Left lobe of liver (tissue), 2 donors: ENCODE measurements at regions not wholly inside any gene's neighbourhood (a gene's known extent, or its start where the extent isn't known, plus 50 kb on each side); places are given as distances from the start of the nearest gene placed in this dataset.

Source experiments
- ATAC-seq: fragments of 200-7000 bp; cut with Tn5 transposase; one replicate; pipeline ENCODE4 v1.9.1; 2020; ENCODE audit warnings: mild to moderate bottlenecking, moderate library complexity
- DNase-seq: peaks from one replicate; pipeline ENCODE4 v3.0.0-alpha.2; 2020; ENCODE audit warnings: low spot score
- donor health status: DM: no; HTN: no; CAD: no; lungs with moderate emphysema.
- donor health status: DM: no; HTN: yes; CAD: no.

DNA sequence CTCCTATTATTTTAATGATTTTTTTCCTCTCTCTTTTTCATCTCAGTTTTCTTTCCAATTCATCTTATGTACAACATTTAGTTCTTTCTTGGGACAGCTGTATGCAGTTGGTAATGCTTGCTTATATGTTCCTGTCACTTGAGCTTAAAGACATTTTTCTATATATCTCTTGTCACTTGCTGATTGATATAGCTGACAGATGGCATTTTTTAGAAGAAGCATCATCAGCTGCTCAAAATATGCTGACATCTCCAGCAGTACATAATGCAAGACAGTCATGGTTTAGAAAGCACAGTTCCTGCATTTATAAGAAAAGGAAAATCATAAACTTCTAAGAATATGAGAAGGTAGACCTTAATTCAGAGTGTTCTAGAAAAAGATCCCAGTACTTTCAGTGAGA, 56.5 kb downstream of the DCAF8L1 start:
- DNase-seq: no peak
- ATAC-seq: no peak

DNA sequence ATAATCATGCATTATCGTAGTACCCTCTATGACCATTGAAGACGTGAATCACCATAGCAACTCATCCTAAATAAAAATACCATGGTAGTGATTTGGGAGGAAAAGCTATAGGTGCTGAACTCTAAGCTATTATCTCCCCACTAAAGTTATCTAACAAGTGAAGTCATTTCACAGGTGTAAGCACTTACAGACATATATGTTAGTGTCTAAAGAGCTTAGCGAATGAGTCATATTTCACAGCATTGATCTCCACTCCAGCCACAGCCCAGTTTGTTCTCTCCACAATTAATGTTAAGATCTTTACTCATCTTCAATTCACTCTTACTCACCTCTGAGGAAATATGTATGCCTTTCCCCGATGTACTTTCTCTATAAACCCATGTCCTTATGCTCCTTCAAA, 57.0 kb downstream of the DCAF8L1 start:
- no peak for DNase-seq
- no peak for ATAC-seq

DNA sequence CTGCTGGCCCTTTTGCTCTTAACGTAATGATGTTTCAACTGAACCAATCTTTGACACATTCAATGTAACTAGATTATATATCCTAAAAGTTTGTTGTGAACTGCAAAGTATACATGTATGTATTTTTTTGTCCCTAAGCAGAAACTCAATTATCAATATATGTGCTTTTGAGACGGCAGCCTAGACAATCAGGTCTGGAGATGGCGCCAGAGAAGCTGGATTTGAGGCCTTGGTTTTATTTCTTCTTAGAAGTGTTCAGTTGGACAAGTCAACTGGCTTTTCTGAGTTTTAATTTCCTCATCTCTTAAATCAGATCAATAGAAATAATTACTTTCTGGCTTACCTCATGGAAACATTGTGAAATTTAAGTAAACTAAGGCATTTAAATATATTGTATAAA, 62.5 kb downstream of the DCAF8L1 start:
- no peak for ATAC-seq
- peak; percentile 37 for DNase-seq

DNA sequence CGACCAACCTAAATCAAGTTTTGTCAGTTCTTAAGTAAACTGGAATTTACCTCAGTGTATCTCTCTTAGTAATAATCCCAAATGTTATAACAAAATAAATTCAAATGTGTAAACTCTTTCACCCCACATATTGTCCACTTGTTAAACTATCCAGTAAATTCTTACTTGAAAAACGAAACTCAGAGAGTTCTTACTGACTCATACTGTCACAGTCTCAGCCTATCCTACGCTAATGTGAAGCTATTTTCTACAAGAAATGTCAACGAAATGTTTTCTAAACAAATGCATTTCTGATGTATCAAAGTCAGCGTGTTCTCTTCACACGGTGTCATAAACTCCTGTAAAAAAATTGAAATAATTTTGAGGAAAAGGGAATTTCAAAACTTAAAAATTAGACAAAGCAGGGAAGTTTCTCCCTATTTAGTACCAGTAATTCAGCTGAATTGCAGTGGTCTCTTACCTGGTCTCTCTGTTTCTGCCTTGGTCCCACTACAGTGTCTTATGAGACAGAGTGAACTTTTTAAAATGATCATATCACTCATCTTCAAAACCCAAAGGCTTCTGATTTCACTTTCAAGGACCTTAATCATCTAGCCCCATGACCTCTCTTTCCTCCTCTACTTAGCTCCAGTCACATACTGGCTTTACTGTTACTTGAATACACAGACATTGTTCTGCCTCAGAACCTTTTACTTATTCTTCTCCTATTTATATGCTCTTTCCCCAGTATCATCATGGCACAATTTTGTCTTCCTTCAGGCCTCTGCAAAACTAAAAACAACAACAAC, 63.3 kb downstream of the DCAF8L1 start:
- ATAC-seq: no peak
- DNase-seq: no peak

DNA sequence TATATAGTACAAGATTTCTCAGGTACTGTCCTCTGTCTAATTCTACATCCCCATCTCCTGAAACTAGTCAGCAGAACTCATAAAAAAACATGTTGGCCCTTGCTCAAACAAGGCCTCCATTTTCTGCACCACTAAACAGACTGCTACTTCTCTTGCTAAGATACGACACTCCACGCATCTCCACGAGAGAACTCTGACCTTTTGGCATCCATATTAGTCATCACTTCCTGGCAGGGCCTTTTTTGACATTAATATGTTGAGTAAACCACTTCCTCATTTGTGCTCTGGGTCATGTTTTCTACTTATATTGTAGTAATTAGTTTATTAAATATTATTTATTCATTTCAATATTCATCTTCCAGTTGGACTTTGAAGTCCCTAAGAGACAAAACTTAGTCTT, 65.6 kb downstream of the DCAF8L1 start:
- DNase-seq (no peak), ATAC-seq (no peak)

DNA sequence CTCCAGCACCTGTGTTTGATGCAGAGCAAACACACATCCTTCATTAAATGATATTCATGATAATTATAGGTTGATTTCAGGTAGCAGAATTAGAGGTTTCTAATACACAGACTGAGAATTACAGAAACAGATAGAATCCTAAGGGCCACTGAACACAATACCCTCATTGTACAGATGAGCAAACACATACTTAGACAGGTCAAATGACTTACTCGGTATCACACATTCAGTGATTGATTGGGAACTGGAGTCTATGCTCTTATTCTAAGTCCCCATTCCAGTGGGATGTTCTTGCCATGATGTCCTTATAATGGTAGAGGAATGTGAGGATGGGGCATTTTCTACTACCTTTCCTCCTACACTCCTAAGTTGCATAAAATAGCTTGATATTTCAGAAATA, 70.8 kb downstream of the DCAF8L1 start:
- no peak for ATAC-seq
- no peak for DNase-seq

DNA sequence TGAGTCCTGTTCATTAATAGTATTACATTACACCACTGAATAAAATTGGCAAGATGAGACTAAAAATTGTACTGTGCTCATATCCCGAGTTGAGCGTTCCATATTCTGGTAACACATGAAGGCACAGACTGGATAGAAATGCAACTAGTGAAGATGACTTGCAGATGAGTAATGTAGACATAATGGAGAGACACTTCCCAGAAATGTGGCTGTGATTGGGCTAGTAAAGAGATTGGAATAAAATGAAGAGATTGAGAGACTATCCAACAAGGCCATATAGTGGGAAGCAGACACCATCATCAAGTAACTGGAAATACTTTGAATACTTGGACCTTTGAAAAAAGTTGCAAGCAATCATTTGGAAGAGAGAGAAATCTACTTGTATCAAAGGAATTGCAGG, 77.3 kb downstream of the DCAF8L1 start:
- DNase-seq: no peak
- no peak for ATAC-seq

DNA sequence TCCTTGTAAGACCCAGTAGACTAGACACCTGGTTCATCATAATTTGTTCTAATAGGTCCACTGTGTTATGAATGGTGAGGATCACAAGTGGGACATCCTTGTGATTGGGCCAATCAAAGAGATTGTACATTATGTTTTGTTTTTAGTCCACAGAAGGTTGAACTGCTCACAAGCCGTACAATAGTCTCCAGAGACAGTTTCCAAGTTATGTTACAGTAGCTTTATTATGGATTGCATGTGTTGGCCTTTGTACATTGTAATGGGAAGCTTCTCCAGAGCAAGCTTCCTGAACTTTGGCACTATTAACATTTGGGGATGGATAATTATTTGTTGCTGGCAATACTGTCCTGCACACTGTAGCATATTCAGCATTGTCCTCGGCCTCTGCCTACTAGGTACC, 86.1 kb downstream of the MAGEB10 start:
- DNase-seq: no peak

DNA sequence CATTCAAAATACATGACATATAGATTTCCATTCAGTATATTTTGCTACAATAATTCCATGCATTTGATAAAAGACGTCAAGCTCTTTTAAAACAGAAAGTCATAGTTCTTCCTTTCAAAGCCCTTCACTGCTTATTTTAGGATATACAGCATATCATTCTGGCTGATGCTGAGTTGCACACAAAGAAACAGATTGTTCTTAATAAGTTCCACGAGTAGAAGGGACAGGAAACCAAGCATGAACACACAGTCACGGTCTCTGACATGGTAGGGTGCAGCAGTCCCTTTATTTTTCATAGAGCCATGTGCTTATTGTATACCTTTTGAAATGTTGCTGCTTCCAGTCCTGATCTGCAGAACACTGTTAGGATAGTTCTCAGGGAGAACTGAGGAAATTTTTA, 85.4 kb downstream of the MAGEB10 start:
- no peak for ATAC-seq

More for the DNA sequence above, 86.1 kb downstream of the MAGEB10 start:
- ATAC-seq: no peak

DNA sequence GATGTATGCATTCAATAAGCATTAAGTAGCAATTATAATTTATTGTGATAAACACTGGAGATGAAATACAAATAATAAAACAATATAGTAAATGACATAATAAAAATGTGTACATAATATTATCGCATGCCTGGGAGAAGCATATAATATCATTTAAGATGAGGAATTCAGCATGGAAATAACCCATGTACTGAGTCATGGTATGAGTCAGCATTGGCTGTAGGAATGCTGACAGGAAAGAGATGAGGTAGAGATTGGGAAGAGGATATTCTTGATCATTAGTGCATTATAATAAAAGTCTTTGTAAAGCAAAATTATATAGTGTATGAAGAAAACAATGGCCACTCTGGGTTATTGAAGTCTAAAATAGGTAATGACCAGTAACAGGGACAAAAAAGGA, 82.8 kb downstream of the MAGEB10 start:
- DNase-seq: no peak
- ATAC-seq: no peak

More for the DNA sequence above, 85.4 kb downstream of the MAGEB10 start:
- DNase-seq: no peak

DNA sequence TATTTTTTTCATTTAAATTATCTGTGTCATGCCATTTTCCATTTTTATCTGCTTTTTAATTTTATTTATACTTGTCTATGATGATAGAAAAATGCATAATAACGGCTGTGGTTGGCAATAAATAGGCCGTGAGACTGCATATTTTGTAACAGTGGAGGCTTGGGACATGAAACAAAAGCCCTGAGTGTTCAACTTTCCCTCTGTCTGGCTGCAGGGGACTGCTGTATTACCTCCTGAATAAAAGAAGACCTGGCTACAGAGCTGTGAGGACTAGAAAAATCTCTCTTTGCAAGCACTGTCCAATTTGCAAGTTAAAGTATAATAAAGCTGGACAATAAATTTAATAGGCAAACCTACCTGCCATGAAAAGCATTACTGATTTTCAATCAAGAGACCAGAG, 82.1 kb downstream of the MAGEB10 start:
- DNase-seq (no peak), ATAC-seq (no peak)

DNA sequence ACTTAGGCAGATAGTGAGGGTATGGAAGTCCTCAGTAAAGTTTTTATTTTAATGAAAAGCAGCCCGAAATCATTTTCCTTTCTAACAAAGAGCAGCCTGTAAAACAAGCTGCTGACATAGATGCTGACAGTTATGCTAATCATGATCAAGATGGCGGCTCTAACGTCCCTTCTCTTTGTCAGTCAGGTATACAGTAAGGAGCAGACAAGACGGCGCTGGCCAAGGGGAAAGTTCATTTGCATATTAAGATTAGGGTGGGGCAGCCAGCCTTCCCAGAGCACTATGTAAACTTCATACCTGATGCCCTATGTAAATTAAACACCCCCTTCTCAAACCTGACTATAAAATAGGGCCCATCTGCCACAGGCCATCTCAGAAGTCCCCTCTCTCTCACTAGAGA, 76.9 kb downstream of the MAGEB10 start:
- no peak for DNase-seq
- ATAC-seq: no peak

DNA sequence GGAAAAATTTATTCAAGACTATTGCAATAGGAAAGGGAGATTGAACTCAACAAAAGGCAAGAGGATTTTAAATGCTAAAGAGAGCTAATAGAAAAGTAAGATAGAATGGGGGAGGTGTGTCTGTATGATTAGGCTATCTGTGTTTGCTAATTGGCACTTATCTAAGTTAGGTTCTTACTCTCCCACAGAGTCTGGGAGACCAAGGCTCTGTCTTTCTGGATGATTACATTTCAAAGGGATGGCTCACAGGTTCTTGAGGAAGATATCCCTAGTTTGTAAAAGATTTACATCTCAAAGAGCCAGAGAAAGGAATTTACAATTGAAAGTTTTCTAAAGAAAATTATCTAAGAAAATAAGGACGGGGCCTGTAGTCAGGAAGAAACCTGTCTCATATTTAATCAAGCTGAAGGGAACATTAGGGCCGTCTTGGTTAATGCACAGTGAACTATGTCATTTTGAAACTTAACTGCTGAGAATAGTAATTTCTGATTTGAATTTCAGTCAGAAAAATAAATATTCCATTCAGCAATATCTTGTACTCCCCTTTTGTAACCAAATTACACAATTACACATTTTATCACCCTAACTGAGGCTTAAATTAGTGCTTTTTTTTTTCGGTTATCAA, 75.8 kb downstream of the MAGEB10 start:
- ATAC-seq (no peak), DNase-seq (no peak)

DNA sequence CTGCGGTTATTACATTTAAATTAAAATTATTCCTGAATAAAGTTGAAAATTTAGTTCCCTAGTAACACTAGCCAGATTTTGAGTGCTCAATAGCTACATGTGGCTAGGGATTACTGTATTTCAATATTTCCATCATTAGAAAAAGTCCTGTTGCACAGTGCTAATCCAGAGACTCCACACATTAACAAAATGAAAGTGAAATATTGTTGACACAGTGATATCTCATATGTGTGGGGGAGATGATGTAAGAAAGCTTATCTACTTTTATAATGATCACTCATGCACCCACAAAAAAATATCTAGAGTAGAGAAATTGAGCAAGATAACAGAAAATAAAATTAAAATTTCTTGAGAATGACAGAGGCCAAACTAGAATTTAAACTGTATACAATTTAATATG, 74.9 kb downstream of the MAGEB10 start:
- DNase-seq (no peak), ATAC-seq (no peak)

DNA sequence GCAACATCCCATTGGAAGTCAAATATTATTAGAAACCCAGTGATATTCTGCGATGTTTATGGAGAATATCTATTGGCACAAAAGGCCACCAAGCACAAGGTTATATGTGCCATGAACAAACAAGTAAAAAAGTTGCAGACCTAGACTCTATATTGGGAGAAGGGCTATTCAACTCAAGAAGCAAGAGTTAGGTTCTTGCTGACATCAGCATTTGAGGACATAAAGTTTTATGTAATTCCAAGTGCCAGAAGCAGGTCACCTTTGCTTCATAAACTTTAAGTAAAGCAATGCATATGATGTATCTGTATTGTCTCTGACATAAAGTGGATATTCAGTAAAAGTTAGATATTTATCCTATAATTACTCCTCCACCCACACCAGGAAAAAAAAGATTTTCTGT, 71.1 kb downstream of the MAGEB10 start:
- ATAC-seq (no peak), DNase-seq (no peak)
